Thymus (tissue), 11 donors: ENCODE measurements at regions not wholly inside any gene's neighbourhood (a gene's known extent, or its start where the extent isn't known, plus 50 kb on each side); places are given as distances from the start of the nearest gene placed in this dataset.

Source experiments
- DNase-seq, 9 donors: peaks; one replicate each; pipeline ENCODE4 v3.0.0-alpha.2; 2013; ENCODE audit warnings: low spot score in 9 of 9, low read depth in 6 of 9, missing footprints in 1 of 9
- H3K27ac ChIP-seq, 2 donors: one replicate each; pipeline ENCODE4 v1.5.1; 2013; ENCODE audit warnings: control low read depth in 1 of 2, low read depth in 1 of 2, low read length in 1 of 2, mild to moderate bottlenecking in 1 of 2, moderate library complexity in 1 of 2
- H3K27me3 ChIP-seq, 2 donors: one replicate each; pipeline ENCODE4 v1.5.1; 2013; ENCODE audit warnings: low read length in 1 of 2; ENCODE audit not compliant: control insufficient read depth in 2 of 2, insufficient read depth in 1 of 2
- H3K36me3 ChIP-seq, 2 donors: one replicate each; pipeline ENCODE4 v1.5.1; 2013; ENCODE audit warnings: low read length in 1 of 2, mild to moderate bottlenecking in 1 of 2, moderate library complexity in 1 of 2; ENCODE audit not compliant: control insufficient read depth in 2 of 2, insufficient read depth in 2 of 2
- H3K4me1 ChIP-seq, 2 donors: one replicate each; pipeline ENCODE4 v1.5.1; 2013; ENCODE audit warnings: low read length in 2 of 2; ENCODE audit not compliant: control insufficient read depth in 2 of 2, insufficient read depth in 2 of 2
- H3K4me3 ChIP-seq, 2 donors: one replicate each; pipeline ENCODE4 v1.5.1; 2013; ENCODE audit warnings: low read length in 2 of 2, control low read depth in 1 of 2, mild to moderate bottlenecking in 1 of 2
- H3K9me3 ChIP-seq, 2 donors: one replicate each; pipeline ENCODE4 v1.5.1; 2013; ENCODE audit warnings: low read length in 1 of 2, mild to moderate bottlenecking in 1 of 2; ENCODE audit not compliant: control insufficient read depth in 2 of 2, insufficient read depth in 1 of 2
- WGBS: extraction: QIAGEN DNeasy Blood & Tissue Kit; methylation state at CpG from one replicate; pipeline ENCODE4 v1.1.7; 2013; 5-methylcytosine and 5-hydroxymethylcytosine counted together
- donor health status: healthy.

DNA sequence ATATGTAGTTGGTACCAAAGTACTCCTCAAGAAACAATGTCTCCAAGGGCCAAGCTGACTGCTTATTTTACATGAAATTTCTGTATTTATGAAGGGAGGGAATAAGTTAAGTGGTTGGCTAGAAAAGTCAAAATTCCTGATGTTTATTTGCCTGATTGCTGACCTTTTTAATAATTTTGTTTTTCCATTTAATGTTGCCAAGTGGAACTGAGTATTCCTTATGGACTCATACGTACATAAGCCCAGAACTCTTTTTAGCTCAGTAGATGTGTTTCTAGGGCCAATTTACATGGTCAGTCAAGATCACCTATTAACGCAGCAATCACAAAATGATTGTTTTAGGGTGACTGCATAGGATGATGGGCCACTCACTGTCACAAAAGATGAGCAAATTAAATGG lies 78.3 kb upstream of the FZD8 start:
- no peak overlapping the region for H3K4me3 ChIP-seq
- no peak for DNase-seq
- no peaks in the 10 kb centered on the region for H3K27me3 ChIP-seq
- no peaks in the 10 kb centered on the region for H3K36me3 ChIP-seq
- WGBS: 97% methylated on average over 2 of the region's 2 CpGs
- H3K4me1 ChIP-seq: no peaks in the 10 kb centered on the region
- H3K9me3 ChIP-seq: no peaks in the 10 kb centered on the region
- no peak overlapping the region for H3K27ac ChIP-seq

- no peaks in the 10 kb centered on the region for H3K9me3 ChIP-seq
- no peak for DNase-seq
- H3K27me3 ChIP-seq: no peaks in the 10 kb centered on the region
- no peaks in the 10 kb centered on the region for H3K4me1 ChIP-seq
- H3K36me3 ChIP-seq: no peaks in the 10 kb centered on the region
- WGBS: 86% methylated on average over 1 of the region's 1 CpG
- no peak overlapping the region for H3K27ac ChIP-seq
- no peak overlapping the region for H3K4me3 ChIP-seq
Measured at GRCh38 chr10:35716776-35717175, 74.7 kb upstream of the FZD8 start.

DNA sequence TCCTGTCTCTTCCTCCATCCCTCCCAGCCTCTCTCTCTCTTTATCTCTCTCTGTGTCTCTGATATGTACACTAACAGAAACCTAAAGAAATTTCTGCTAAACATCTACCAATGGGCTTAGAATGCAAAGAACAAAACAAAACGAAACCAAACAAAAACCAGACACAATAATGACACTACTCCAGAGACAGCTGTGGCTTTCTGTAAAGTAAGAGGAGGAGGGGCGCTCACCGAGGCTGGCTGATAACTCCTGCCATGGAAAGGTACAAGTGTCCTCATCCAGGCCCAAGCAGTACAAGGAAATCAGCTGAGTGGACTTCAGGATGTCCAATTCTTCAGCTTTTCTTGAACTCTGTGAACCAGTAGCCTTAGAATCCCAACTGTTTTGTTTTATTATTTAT lies 70.4 kb upstream of the FZD8 start:
- DNase-seq: no peak
- H3K4me1 ChIP-seq: no peaks in the 10 kb centered on the region
- no peak overlapping the region for H3K27ac ChIP-seq
- WGBS: 84% methylated on average over 3 of the region's 3 CpGs
- H3K9me3 ChIP-seq: no peaks in the 10 kb centered on the region
- no peaks in the 10 kb centered on the region for H3K27me3 ChIP-seq
- H3K4me3 ChIP-seq: no peak overlapping the region
- H3K36me3 ChIP-seq: no peaks in the 10 kb centered on the region

DNA sequence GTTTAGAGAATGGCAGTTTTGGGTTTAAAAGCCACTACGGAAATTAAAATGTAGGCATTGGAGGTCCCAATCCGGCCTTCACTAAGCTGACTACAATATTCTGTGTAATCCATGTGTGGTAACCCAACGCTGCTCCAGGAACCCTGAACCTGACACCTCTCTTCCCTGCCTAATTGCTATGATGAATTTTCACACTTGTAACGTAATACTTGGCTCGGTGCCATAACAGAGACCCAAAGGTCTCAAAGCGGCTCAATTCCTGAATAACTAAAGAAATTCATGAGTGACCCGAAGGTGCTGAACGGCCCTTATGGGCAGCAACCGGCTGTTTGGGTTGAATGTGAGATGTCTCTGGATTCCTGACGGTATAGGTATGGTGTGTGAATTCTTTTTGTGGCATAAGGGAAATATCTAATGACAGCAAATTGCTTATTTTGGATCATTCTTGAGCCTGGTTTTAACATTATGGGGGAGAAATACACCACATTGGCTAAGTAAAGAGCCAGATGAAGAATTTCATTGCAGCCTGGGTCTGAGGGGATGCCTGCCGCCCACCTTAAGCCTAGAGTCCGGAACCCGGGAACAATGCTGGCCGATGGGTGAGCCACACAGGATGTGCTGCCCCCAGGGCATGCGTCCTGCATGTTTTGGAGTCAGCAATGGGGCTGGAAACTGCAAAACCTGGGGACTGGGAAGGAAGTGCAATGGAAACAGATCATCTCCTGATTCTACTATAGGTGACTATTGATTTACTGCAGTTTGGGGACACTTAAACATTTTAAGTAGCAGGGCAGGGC lies 69.7 kb upstream of the FZD8 start:
- Histone ChIP-seq H3K4me1 (no peaks in the 10 kb centered on the region), H3K9me3 (no peaks in the 10 kb centered on the region), H3K27me3 (no peaks in the 10 kb centered on the region), H3K36me3 (no peaks in the 10 kb centered on the region), H3K27ac (no peak overlapping the region), H3K4me3 (no peak overlapping the region)
- 89% methylated on average over 15 of the region's 15 CpGs for WGBS
- no peak for DNase-seq

- DNase-seq: no peak
- H3K27me3 ChIP-seq: no peaks in the 10 kb centered on the region
- no peaks in the 10 kb centered on the region for H3K4me1 ChIP-seq
- 91% methylated on average over 2 of the region's 2 CpGs for WGBS
- no peak overlapping the region for H3K27ac ChIP-seq
- no peaks in the 10 kb centered on the region for H3K9me3 ChIP-seq
- H3K4me3 ChIP-seq: no peak overlapping the region
- H3K36me3 ChIP-seq: no peaks in the 10 kb centered on the region
Measured at GRCh38 chr10:35707642-35708425, 65.7 kb upstream of the FZD8 start.

DNA sequence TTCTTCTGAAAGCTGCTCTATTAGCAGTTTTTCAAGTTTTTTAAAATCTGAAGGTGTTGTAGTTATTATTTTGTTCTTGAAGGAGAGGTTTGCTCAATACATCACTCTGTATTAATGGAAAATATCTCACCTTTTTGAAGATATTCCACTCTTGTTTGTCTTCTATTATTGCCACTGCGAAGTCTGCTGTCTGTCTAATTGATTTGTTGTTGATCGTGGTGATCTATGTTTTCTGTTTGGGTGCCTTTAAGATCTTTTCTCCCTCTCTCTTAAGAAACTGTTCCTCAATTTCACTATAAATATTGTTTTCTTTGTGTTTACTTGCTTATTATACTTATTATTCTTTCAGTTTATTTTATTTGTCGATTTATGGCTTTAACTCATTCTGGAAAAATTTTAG lies 64.9 kb upstream of the FZD8 start:
- no peak for DNase-seq
- H3K9me3 ChIP-seq: no peaks in the 10 kb centered on the region
- WGBS: 95% methylated on average over 3 of the region's 3 CpGs

GRCh38 chr10:35705671-35706070 lies 63.6 kb upstream of the FZD8 start:
- H3K36me3 ChIP-seq: no peaks in the 10 kb centered on the region
- H3K9me3 ChIP-seq: no peaks in the 10 kb centered on the region
- H3K4me3 ChIP-seq: no peak overlapping the region
- no peak for DNase-seq
- 93% methylated on average over 2 of the region's 2 CpGs for WGBS
- H3K4me1 ChIP-seq: no peaks in the 10 kb centered on the region
- no peak overlapping the region for H3K27ac ChIP-seq
- H3K27me3 ChIP-seq: no peaks in the 10 kb centered on the region

More for the DNA sequence above, 64.9 kb upstream of the FZD8 start:
- Histone ChIP-seq H3K4me3 (no peak overlapping the region), H3K4me1 (no peaks in the 10 kb centered on the region), H3K27ac (no peak overlapping the region), H3K36me3 (no peaks in the 10 kb centered on the region), H3K27me3 (no peaks in the 10 kb centered on the region)

DNA sequence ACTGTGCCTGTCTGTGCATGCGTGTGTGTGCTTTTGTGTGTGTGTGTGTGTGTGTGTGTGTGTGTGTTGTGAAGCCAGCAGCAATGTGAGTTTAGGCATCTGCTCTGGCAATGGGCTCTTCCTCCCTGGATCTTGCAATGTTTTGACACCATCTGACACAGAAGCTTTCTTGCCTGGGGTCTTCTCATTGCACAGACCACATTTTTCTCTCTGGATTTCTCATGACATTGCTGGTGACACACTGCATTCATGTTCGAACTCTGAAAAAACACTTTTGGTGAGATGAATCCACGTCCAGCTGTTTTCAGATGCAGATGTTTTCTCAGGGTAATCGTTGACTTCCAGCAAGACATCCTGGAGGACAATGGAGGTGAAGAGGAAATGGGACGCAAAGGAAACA lies 63.0 kb upstream of the FZD8 start:
- WGBS: 81% methylated on average over 5 of the region's 5 CpGs
- DNase-seq: no peak
- H3K27ac ChIP-seq: no peak overlapping the region
- no peaks in the 10 kb centered on the region for H3K27me3 ChIP-seq
- no peak overlapping the region for H3K4me3 ChIP-seq
- no peaks in the 10 kb centered on the region for H3K9me3 ChIP-seq
- no peaks in the 10 kb centered on the region for H3K4me1 ChIP-seq
- no peaks in the 10 kb centered on the region for H3K36me3 ChIP-seq

DNA sequence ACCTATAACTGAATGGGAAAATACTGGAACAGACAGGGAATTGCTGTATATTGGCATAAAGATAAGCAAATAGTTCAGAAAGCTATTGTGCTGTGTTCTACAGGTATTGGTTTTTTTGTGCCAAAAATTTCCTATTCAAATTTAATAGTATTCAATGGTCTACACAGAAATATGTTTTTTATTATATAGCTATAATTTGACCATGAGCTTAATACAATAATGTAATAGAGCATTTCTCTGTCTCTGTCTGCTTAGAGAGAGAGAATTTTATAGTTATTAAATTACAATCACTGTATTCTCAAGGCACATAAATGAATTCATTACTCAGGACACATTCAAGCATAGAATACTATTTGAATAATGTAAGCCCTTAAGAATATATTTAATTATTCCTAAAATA lies 62.3 kb upstream of the FZD8 start:
- no peak for DNase-seq
- Histone ChIP-seq H3K27me3 (no peaks in the 10 kb centered on the region), H3K4me3 (no peak overlapping the region), H3K27ac (no peak overlapping the region), H3K9me3 (no peaks in the 10 kb centered on the region), H3K4me1 (no peaks in the 10 kb centered on the region), H3K36me3 (no peaks in the 10 kb centered on the region)
